Skin epidermis (tissue), 12 donors: ENCODE measurements at regions not wholly inside any gene's neighbourhood (a gene's known extent, or its start where the extent isn't known, plus 50 kb on each side); places are given as distances from the start of the nearest gene placed in this dataset.

Experiments
- H3K27ac ChIP-seq, 21 experiments: fragments of 200-600 bp; sonication (generic) in 11 of 21; one replicate each; pipeline ENCODE4 v1.5.0; 2020; ENCODE audit warnings: mild to moderate bottlenecking in 3 of 21, inconsistent platforms in 2 of 21, moderate library complexity in 2 of 21
- H3K4me3 ChIP-seq, 7 experiments: fragments of 200-600 bp; sonication (generic) in 2 of 7; one replicate each; pipeline ENCODE4 v1.5.0; 2020; ENCODE audit warnings: inconsistent platforms in 2 of 7, mild to moderate bottlenecking in 2 of 7, moderate library complexity in 1 of 7

- H3K27ac ChIP-seq = no peak overlapping the region
- H3K4me3 ChIP-seq = no peak overlapping the region
Observed at GRCh38 chr7:47221826-47222225, 360.1 kb downstream of the TNS3 start.

DNA sequence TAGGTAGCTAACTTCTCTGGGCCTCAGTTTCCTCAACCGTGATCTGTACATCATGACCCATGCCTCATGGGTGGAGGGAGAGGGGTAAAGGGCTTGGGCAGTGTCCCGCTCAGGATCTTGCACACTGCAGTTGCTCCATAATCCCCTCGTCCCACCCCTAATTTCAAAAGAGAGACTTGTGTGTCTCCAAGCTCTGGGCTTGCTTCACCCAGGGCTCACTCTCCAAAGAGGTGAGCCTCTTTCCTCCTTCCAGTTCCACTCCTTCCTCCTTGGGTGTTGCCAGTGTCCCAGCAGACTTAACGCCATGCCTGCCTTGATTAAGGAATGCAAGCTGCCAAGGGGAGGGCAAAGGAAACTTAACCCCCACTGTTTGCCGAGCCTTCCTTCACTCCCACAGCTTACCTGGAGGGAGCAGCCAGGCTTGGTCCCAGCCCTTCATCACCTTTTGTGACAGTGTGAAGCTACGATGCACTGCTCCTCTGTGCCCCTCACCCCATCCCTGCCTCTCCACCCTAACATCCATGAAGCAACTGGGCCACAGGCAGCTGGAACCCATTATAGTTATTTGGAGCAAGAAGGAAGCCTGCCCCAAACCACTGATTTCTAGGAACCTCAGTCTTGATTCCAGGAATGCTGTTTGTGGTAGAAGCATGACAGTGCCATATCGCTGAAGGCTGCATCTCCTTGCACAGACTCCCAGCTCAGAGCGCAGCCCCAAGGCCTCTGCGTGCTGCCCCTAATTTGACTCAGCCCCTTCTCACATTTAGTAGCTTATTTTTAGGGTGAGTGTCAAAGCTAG lies 363.3 kb downstream of the TNS3 start:
- H3K27ac ChIP-seq = no peak overlapping the region
- no peak overlapping the region for H3K4me3 ChIP-seq

GRCh38 chr7:47217570-47218360 lies 364.1 kb downstream of the TNS3 start:
- H3K27ac ChIP-seq = no peak overlapping the region
- no peak overlapping the region for H3K4me3 ChIP-seq

GRCh38 chr7:47217086-47217485 lies 364.8 kb downstream of the TNS3 start:
- Histone ChIP-seq H3K27ac (no peak overlapping the region), H3K4me3 (no peak overlapping the region)

GRCh38 chr7:47216439-47216838 lies 365.5 kb downstream of the TNS3 start:
- no peak overlapping the region for H3K27ac ChIP-seq
- no peak overlapping the region for H3K4me3 ChIP-seq

DNA sequence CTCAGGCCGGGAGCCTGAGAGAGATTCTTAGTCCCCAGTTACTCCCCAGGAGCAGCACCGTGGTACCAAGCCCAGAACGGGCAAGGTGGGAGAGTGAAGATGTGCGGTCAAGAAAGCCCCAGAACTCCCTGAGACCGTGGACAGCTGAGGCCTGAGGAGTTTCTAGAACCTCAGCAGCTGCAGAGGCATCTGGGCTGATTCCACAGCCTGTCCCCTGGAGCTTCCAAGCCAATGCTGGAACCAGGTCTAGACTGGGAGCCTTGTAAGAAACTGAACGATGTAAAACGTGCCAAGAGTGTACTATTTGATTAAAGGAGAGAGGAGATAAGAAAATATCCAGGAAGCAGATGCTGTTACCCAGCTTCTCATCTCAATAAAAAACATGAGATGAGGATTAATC lies 366.3 kb downstream of the TNS3 start:
- Histone ChIP-seq H3K27ac (no peak overlapping the region), H3K4me3 (no peak overlapping the region)

DNA sequence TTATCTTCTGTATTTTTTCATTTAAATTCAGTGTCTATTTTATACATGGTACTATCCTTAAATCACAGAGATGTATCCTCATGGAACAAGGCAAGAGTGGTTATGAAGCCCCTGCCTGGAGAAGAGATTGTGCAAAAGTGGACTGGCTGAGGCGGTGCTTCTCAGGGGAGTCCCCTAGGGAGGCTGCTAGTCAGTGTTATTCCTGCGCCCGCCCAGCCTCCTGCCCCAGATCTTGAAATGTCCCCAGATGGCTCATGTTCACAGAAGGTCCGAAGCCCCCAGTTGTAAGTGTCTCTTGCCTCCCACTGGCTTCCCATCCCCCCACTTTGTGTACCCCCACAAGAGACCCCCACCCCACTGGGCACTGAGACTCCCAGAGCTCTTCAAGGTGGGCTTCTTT lies 366.9 kb downstream of the TNS3 start:
- Histone ChIP-seq H3K4me3 (no peak overlapping the region), H3K27ac (no peak overlapping the region)

GRCh38 chr7:47213276-47213675 lies 368.6 kb downstream of the TNS3 start:
- H3K27ac ChIP-seq = no peak overlapping the region
- H3K4me3 ChIP-seq = no peak overlapping the region

GRCh38 chr7:47211519-47211973 lies 370.4 kb downstream of the TNS3 start:
- H3K4me3 ChIP-seq = no peak overlapping the region
- no peak overlapping the region for H3K27ac ChIP-seq

DNA sequence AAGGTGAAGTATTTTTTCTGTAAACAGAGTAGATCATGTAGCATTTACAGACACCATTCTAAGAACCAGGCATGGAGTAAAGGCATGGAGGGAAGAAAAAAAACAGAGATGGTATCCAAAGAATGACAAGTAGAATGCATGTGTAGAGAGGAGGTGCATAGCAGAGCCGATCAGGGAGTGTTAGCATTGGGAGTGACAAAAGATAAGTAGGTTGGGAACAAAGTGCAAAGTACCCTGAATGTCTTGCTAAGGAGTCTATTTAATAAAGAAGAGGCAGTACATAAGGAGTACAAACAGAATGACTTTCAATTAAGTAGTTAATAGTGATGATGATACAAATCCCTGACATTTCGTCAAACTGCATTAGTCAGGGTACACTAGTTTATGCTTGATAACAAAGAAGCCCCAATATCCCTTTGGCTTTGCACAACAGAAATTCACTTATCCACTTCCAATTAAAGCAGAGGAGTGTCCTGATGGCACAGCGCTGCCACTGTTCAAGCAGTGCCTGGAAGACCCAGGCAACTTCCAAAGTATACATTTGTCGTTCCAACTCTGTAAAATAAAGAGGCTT lies 371.5 kb downstream of the TNS3 start:
- Histone ChIP-seq H3K4me3 (no peak overlapping the region), H3K27ac (no peak overlapping the region)

GRCh38 chr7:47207956-47208355 lies 374.0 kb downstream of the TNS3 start:
- no peak overlapping the region for H3K4me3 ChIP-seq
- no peak overlapping the region for H3K27ac ChIP-seq

DNA sequence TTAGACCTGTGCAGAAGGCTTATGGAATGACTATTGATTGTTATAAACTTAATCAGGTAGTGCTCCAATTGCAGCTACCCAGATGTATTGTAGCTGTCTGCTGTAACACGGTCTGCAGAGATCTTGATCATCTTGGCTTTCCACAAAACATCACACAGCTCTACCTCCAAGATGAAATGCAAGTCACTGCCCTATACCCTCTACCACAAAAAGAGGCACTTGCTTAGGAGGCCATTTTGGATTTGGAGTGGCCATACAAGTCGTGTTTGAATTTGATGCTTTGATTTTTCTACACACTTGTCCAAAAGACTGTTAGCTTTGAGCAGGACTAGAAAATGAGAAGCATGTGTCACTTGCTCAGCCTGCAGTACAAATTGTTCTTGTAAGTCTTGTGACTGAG lies 377.2 kb downstream of the TNS3 start:
- H3K27ac ChIP-seq = no peak overlapping the region
- H3K4me3 ChIP-seq = no peak overlapping the region

DNA sequence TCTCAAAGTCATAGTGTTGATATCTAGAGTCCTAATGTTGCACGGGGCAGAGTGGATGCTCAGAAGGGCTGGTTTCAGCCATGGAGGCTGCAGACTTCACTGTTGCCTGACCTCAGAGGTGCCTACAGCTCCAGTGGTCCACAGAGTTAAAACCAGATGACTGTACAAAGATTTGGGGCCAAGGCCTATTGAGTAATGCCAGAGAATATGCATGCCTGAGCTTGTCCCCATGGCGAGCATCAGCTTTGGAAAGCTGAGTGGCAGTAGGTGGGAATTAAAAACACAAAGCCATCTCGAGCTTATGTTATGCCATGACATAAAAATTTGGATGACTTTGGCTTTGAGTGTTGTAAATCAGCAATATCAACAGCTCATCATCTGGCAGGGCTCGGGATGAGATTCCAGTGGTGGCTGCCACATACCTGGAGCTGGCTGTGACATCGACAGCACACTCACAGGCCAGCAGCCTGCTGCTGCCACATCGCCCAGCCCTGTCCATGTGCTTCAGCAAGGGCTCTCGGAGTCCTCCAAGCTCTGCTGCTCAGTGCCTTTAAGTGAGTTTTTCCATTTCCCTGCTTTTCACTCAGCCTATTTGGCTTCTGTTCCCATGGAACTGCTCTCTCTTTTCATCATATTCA lies 379.6 kb downstream of the TNS3 start:
- Histone ChIP-seq H3K27ac (no peak overlapping the region), H3K4me3 (no peak overlapping the region)

DNA sequence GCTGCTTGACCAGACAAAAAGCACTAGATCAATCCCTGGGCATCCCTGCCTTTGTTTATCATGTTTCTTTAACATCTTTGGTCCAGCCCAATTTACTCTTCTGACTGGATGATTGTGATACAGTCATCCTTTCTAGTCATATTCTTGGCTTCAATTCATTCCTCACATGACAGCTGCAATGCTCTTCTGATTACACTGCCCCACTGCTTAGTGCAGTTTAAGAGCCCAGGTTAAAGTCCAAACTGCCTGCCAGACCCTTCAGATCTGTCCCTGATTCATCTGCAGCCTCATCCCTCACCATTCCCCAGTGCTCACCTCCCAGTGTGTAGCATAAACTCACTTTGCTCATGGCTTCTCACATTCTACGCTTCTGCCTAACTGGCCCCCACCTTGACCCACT lies 383.8 kb downstream of the TNS3 start:
- Histone ChIP-seq H3K4me3 (no peak overlapping the region), H3K27ac (no peak overlapping the region)

DNA sequence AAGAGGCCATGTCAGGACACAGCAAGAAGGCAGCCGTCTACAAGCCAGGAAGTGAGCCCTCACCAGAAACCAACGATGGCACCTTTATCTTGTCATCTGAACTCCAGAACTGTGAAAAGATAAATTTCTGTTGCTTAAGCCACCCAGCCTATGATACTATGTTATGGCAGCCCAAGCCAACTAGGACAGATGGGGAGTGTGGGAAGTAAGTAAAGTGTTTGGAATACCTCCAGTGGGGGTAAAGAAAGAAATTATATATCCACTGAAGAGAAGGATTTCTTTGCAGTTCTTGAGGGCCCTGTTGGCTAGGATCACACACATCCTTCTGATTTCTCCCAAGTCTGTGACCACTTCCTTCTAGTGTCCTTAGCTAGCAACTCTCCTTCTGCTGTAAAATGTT lies 384.4 kb downstream of the TNS3 start:
- no peak overlapping the region for H3K4me3 ChIP-seq
- no peak overlapping the region for H3K27ac ChIP-seq

- H3K27ac ChIP-seq = no peak overlapping the region
- H3K4me3 ChIP-seq = no peak overlapping the region
Observed at GRCh38 chr7:47196737-47197136, 385.2 kb downstream of the TNS3 start.

GRCh38 chr7:47196106-47196645 lies 385.7 kb downstream of the TNS3 start:
- Histone ChIP-seq H3K4me3 (no peak overlapping the region), H3K27ac (no peak overlapping the region)

DNA sequence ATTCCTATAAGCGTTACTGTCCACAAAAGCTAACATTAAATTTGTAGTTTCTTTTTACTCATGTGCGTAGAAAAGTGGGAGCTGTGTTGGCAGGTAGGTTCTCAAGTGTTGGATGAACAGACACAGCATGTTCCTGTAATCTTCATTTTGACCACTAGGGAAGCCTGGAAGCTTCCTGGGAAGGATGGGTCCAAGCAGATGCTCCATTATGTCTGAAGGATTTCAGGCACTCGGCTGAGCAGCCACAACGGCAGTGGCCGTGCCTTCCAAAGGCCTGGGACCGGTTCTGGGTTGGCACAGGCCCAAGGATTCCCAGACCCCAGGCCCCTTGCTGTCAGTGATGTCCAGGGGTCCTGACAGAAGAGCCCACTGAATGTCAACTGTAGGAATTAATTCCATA lies 386.3 kb downstream of the TNS3 start:
- Histone ChIP-seq H3K4me3 (no peak overlapping the region), H3K27ac (no peak overlapping the region)

DNA sequence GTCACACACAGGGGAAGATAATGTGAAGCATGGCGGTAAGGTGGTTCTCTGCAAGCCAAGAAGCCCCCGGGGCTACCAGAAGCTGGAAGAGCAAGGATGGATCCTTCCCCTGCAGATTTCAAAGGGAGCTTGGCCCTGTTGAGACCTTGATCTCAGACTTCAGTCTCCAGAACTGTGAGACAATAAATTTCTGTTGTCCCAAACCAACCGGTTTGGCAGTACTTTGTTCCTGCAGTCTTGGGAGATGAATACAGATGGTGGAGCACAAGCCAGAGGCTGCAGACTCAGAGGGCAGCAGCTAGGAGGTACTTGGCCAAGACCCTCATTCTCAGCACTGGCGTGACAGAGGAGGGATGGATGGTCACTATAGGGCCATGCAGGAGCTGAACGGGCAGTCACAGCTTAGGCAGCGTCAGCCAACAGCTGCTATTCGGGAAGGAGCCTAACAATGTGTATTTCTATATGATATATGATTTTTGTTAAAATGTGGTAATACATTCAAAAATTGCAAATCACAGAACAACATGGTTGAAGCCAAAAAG lies 387.3 kb downstream of the TNS3 start:
- Histone ChIP-seq H3K27ac (no peak overlapping the region), H3K4me3 (no peak overlapping the region)

GRCh38 chr7:47192978-47193377 lies 388.9 kb downstream of the TNS3 start:
- H3K27ac ChIP-seq = no peak overlapping the region
- no peak overlapping the region for H3K4me3 ChIP-seq
